ENCODE measurements at regions not wholly inside any gene's neighbourhood (a gene's known extent, or its start where the extent isn't known, plus 50 kb on each side); places are given as distances from the start of the nearest gene placed in this dataset.

DNA sequence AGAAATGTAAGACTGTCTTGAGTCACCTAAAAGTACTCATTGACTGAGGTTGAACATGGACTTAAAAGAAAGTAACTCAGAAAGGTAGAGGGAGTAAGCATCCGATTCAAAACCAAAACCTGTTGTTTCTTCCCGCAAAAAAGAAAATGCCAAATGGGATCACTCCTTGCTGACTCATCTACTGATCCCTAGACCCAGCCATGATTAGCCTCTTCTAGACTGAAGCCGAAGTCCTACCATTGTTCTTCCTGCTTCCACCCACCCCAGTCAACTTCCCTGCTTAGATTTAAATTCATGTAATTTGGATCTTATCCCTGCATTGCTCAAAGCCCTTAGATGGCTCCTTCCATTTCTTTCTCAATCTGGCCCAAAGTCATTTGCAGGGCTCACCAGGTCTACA, 760.5 kb upstream of the SOX9 start:
- H3K9me3 ChIP-seq (replicated peaks) = peaks cover 17% of the 10 kb centered on the region
- intact Hi-C loops (cut with micrococcal nuclease) = no loop called here
- H3K27me3 ChIP-seq (ENCODE audit: low read depth) = no peaks in the 10 kb centered on the region
- H3K27ac ChIP-seq (replicated peaks) = no peak overlapping the region
- H3K36me3 ChIP-seq = no peaks in the 10 kb centered on the region
- TF ChIP-seq CTCF (IDR thresholded peaks at IDR 0.05; ENCODE audit: borderline replicate concordance) = no peak
- H3K4me1 ChIP-seq = no peaks in the 10 kb centered on the region
- H3K4me3 ChIP-seq = no peak overlapping the region
- no peak for DNase-seq

DNA sequence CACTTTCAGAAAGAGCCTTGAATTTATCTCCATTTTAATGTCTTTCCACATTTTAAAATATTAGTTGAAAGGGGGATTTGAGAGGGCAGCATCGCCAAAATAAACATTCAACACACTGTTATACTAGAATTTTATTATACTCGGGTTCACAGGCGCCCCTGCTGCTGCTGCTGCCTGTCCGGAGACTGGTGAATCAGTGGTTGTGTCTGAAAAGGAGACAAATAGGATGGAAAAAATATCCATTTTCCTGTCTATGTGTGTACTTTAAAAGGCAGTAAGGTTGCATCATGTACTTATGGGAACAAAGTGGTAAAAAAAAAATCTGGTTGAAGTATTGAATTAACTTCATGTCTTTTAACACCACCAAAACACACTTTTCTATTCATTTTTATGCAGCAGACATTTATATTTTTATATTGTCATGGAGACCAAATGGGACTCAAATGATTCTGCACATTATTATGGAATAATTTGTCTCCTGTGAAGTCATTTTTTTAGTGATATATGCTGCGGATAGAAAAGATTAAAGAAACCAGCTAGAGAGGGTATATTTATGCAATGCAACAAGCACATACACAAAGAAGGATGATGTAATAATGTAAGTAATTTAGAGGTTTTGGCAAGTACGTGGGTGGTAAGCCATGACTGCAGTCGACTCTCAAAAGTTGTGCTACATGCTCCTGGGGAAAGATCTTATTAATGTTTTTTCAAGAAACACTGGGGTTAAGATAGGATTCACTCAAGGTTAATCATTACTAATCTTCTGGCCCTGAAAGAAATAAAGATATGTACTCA, 759.0 kb upstream of the SOX9 start:
- no peak for TF ChIP-seq CTCF (IDR thresholded peaks at IDR 0.05; ENCODE audit: borderline replicate concordance)
- no peak for DNase-seq
- Histone ChIP-seq H3K27me3 (ENCODE audit: low read depth) (no peaks in the 10 kb centered on the region), H3K4me1 (no peaks in the 10 kb centered on the region), H3K36me3 (no peaks in the 10 kb centered on the region), H3K9me3 (replicated peaks) (peaks cover 17% of the 10 kb centered on the region), H3K4me3 (no peak overlapping the region), H3K27ac (replicated peaks) (no peak overlapping the region)
- intact Hi-C loops (cut with micrococcal nuclease) = no loop called here

- Histone ChIP-seq H3K36me3 (no peaks in the 10 kb centered on the region), H3K4me3 (no peak overlapping the region), H3K27me3 (ENCODE audit: low read depth) (no peaks in the 10 kb centered on the region), H3K4me1 (no peaks in the 10 kb centered on the region), H3K27ac (replicated peaks) (no peak overlapping the region), H3K9me3 (replicated peaks) (peaks cover 6% of the 10 kb centered on the region)
- no peak for DNase-seq
- intact Hi-C loops (cut with micrococcal nuclease) = no loop called here
- TF ChIP-seq CTCF (IDR thresholded peaks at IDR 0.05; ENCODE audit: borderline replicate concordance) = no peak
These were observed 757.2 kb upstream of the SOX9 start for GRCh38 chr17:71363661-71364060.

DNA sequence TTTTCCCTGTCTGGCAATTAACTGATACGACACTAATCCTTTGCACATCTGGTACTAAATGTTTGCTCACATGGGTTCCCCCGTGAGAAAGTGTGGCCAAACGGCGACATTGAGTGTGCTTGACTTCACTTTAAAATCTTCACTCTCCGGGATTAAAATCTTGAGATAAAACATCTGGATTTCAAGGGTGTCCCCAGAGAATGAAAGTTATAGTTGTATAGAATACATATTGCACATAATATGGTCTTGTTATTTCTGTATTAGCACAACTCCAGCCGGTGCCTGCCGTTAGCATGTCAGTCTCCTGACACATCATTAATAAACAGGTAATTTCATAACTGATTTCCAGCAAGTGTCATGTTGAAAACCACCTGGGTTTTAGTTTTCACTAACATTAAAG, 749.0 kb upstream of the SOX9 start:
- Histone ChIP-seq H3K27ac (replicated peaks) (no peak overlapping the region), H3K36me3 (no peaks in the 10 kb centered on the region), H3K4me3 (no peak overlapping the region), H3K4me1 (no peaks in the 10 kb centered on the region), H3K27me3 (ENCODE audit: low read depth) (no peaks in the 10 kb centered on the region), H3K9me3 (replicated peaks) (peaks cover 4% of the 10 kb centered on the region)
- DNase-seq = no peak
- intact Hi-C loops (cut with micrococcal nuclease) = no loop called here
- no peak for TF ChIP-seq CTCF (IDR thresholded peaks at IDR 0.05; ENCODE audit: borderline replicate concordance)

- H3K36me3 ChIP-seq = no peaks in the 10 kb centered on the region
- no peak overlapping the region for H3K4me3 ChIP-seq
- H3K27me3 ChIP-seq (ENCODE audit: low read depth) = no peaks in the 10 kb centered on the region
- DNase-seq = no peak
- no peak overlapping the region for H3K27ac ChIP-seq (replicated peaks)
- intact Hi-C loops (cut with micrococcal nuclease) = no loop called here
- H3K9me3 ChIP-seq (replicated peaks) = peaks cover 4% of the 10 kb centered on the region
- no peak for TF ChIP-seq CTCF (IDR thresholded peaks at IDR 0.05; ENCODE audit: borderline replicate concordance)
- H3K4me1 ChIP-seq = no peaks in the 10 kb centered on the region
These were observed 744.9 kb upstream of the SOX9 start for GRCh38 chr17:71375948-71376347.
